ENCODE measurements at regions not wholly inside any gene's neighbourhood (a gene's known extent, or its start where the extent isn't known, plus 50 kb on each side); places are given as distances from the start of the nearest gene placed in this dataset.
"Not testable (repeated sequence)": the region's sequence is repeated elsewhere in the genome, so short reads cannot be mapped to it uniquely, and the experiment has no call there.

DNA sequence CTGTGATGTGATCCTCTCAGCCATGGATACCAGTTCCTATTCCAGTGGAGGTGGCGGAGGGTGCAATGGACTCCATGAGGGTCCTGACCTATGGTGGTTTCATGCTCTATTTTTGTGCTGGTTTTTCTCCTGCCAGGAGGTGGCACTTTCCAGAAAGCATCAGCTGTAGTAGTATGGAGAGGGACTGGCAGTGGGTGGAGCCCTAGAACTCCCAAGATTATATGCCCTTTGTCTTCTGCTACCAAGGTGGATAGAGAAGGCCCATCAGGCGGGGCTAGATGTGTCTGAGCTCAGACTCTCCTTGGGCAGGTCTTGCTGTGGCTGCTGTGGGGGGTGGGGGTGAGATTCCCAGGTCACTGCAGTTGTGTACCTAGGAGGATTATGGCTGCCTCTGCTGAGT, 104.5 kb upstream of the S1PR3 start:
- not testable (repeated sequence) for DNase-seq

- DNase-seq: no peak
Observed at GRCh38 chr9:88889386-88889785, 101.9 kb upstream of the S1PR3 start.

DNA sequence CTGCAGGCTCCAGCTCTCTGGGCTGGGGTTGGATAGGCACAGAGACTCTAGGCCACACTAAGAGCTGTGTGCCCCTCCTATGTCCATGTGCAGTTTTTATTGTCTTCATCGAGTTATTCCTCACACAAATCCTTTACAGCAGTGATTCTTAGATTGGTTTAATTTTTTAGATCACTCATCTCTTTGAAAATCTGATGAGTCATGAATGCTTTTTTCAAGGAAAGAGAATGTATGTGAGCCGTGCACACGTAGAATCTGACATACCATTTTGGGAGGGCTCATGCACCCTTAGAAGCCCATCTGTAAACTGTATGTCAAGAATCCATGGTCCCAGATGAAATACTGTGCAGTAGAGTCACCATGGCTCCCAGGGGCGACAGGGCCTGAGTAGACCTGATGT, 100.7 kb upstream of the S1PR3 start:
- no peak for DNase-seq

DNA sequence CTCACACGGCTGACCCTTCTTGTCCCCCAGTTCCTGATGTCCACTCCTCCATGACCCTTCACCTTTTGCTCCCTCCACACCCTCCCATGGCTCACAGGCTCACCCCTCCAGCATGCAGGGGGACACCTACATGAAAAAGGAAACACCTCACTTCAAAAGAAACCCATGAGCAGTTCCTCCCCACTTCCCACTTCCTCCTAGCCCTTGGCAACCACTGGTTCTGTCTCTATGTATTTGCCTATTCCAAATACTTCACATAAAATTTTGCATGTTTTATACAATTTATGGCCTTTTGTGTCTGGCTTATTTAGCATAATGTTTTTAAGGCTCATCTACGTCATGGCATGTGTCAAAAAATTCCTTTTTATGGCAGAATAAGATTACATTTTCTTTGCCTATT, 100.2 kb upstream of the S1PR3 start:
- no peak for DNase-seq

DNA sequence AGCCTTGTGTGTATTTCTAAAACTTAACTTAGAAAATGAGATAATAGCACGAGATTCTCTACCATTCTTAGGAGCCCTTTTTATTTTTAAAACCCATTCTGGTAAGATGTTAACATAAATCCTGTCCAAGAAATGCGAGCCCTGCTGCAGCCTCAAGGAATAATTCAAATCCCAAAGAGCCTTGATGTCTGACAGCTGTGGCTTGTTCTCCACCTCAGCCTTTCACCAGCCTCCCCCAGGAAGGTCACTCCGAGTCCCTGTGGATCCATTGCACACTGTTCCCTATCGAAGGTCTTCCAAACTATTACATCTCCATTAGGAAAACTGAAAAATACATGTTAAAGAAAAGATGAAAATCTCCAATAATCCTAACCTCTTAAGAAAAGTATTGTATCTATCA, 98.5 kb upstream of the S1PR3 start:
- no peak for DNase-seq

- no peak for DNase-seq
Observed at GRCh38 chr9:88897081-88897480, 94.2 kb upstream of the S1PR3 start.

DNA sequence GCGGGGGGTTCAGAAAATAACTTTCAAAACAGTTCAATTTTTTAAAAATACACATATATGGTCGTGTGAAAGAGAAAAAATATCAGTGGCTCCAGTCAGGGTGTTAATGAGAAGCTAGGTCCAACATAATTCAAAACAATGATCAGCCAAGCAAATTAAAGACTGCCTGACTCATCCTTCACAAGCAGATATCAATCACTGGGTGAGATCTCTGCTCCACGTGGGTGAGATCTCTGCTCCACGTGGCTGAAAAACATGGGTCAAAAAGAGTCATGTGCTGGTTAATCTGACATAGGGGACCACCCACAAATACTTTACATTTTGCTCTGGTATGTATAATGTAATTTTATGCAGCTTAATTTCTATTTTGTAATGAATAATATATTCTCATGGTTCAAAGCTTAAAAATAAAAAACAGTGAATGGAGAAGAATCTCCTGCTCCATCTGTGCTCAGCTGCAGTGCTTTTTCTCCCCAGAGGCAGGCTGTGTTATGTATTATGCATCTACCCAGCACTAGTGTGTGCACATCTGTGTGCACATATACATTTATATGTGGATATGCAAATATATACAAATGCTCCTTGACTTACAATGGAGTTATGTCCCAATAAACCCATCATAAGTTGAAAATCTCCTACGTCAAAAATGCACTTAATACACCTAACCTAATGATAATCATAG, 93.1 kb upstream of the S1PR3 start:
- DNase-seq: no peak

- no peak for DNase-seq
Observed at GRCh38 chr9:88905506-88905905, 85.8 kb upstream of the S1PR3 start.

GRCh38 chr9:88915916-88916315, 75.4 kb upstream of the S1PR3 start:
- DNase-seq: no peak

DNA sequence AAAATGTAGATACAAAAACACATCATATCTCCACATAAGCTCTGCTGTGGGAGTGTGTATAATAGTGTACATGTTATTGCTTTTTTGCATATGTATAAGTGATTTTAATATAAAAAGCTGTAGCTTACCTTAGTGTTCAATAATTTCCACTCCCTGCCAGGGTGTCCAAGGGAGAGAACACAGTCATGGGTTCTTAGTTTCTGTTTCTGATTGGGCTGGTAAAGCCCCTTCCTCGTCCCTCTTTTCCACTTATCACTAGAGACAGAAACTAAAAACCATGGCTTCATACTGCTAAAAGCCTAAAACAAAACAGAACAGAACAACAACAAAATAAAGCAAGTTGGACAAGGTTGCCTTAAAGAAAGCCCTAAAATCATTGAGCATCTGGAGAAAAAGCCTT, 74.4 kb upstream of the S1PR3 start:
- DNase-seq: no peak

- no peak for DNase-seq
Observed at GRCh38 chr9:88917375-88917774, 73.9 kb upstream of the S1PR3 start.

DNA sequence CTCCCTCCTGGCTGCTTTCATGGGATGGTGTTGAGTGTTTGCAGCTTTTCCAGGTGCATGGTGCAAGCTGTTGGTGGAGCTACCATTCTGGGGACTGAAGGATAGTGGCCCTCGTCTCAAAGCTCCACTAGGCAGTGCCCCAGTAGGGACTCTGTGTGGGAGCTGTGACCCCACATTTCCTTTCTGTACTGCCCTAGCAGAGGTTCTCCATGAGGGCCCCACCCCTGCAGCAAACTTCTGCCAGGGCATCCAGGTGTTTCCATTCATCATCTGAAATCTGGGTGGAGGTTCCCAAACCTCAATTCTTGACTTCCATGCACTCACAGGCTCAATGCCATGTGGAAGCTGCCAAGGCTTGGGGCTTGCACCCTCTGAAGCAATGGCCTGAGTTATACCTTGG, 72.7 kb upstream of the S1PR3 start:
- DNase-seq: not testable (repeated sequence)

GRCh38 chr9:88920645-88921044, 70.6 kb upstream of the S1PR3 start:
- DNase-seq: no peak

DNA sequence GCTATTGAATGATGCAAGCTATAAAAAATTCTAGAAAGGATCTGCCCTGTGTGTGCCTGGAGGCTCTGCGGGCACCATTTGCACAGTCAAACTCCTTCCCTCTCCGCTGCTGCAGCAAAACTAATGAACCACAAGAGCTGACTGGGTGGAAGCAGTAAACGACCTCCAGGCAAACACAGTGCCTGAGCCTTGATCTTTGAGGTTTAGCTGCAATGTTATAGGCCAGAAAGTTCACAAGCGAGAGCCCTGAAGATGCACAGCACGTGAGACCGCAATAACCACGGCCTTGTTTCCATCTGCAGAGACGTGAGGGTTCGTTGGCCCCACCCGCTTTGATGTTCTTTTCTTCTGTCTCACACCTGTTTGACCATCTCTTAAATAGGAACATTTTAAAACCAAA, 69.2 kb upstream of the S1PR3 start:
- peak; percentile 43 to 55 for DNase-seq

DNA sequence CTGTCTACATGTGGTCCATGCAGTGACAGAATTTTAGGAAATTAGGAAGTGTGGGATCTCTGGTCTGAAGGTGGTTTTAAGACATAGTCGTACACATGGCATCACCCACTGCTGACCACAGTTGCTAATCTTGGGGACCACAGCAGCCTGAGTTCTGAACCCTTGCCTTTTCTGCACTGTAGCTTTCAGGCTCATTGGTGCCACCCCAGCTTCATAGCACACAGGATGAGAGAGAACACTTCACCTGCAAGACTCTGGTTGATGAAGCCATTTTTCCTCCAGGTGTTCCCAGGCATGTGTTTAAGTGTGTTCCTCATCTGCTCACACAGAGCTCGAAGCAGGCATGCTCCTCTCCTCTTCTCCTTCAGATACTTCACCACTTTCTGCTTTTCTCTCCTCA, 68.2 kb upstream of the S1PR3 start:
- DNase-seq: no peak

- DNase-seq: peak; percentile 33 to 76
Observed at GRCh38 chr9:88923653-88924288, 67.5 kb upstream of the S1PR3 start.

DNA sequence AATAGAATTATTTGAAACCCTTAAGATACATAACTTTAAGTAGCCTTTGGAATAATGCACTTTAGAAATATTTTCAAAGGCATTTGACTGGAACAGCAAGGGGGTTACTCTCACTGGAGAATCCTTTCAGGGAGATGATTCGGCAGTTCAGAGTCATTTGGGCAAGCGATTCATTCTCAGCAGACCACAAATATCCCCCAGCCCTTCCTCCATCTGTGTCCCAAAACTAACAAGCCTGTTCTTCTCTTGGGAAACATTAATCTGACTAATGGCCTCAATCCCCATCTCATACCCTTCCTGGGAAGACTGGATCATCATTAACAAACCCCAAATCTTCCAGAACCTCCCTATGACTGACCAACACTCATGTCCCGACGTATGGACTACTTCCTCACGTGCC, 65.8 kb upstream of the S1PR3 start:
- no peak for DNase-seq

DNA sequence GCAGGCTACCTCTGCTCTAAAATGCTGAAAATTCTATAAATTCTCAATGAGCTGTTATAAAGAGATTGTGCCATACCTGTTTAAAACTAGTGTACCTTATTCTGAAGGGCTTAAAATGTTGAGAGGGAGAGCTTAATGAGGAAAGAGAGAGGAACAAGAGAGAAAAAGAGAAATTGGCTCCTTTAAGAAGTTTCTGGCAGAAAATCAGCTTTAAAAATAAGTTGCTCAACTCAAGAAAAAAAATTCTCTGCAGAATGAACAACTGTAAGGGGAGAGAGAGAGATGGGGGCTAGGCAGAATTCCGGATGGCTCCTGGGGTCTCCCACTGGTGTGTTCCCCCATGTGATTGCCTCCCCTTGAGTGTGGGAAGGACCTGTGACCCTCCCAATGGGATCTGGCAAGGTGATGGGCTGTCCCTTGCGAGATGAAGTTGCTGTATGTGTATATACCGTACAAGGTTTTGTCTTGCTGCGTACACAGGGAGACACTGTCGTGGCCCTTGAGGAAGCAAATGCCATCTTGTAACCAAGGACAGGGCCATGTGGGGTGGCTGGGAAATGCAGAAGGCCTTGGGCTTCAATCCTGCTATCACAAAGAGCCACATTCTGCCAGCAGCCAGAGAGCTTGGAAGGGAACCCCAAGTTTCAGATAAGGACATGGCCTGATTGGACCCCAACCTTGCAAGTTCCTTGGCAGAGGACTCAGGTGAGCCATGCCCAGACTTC, 64.3 kb upstream of the S1PR3 start:
- DNase-seq: no peak

- peak in 1 of 2 donors; percentile 7 for DNase-seq
Observed at GRCh38 chr9:88927510-88927909, 63.8 kb upstream of the S1PR3 start.

DNA sequence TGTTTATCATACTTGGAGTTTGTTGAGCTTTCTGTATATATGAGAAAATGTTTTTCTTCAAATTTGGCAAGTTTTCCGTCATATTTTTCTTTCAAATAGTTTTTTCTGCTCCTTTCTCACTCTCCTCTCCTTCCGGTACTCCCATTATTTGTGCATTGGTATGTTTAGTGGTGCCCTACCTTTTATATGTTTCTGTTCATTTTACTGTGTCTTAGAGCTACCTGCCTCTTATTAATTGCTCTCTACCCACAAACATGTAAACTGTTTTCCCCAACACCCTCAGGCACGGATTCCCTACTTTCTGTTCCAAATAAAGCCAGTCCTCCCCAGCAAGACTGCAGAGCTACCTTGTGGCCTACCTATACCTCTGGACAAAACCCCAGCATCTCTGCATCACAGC, 60.6 kb upstream of the S1PR3 start:
- no peak for DNase-seq

DNA sequence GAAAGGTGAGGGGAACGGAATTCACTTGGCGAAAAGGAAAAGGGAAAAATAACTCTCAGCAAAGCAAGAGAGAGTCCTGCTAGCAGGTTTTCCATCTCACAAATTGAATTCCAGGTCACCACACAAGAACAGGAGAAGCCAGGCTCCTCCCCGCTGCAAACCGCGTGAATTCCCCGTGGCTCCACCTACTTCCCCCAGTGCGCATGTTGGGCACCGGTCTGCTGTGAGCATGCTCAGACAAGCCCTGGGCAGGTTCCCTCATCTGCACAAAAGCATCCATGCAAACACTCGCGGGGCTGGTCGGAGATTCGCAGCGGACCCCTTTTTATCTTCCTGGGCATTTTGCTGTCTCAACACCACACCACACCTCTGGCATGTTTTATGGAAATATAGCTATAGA, 58.5 kb upstream of the S1PR3 start:
- no peak for DNase-seq

DNA sequence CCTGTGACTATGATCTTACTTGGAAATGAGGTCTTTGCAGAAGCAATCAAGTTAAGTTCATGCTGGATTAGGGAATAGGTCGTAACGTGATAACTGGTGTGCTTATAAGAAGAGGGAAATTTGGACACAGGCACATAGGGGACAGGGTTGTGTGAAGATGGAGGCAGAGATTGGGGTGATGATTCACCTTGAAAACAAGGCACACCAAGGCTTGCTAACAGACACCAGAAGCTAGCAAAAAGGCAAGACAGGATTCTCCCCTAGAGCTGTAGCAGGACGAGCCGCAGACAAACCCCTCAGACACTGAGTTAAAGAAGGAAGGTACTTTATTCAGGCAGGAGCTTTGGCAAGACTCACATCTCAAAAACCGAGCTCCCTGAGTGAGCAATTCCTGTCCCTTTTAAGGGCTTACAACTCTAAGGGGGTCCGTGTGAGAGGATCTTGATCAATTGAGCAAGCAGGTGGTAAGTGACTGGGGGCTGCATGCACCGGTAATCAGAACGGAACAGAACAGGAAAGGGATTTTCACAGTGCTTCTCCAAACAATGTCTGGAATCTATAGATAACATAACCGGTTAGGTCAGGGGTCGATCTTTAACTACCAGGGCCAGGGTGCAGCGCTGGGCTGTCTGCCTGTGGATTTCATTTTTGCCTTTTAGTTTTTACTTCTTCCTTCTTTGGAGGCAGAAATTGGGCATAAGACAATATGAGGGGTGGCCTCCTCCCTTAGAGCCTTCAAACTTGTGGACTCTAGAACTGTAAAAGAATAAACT, 57.5 kb upstream of the S1PR3 start:
- DNase-seq: no peak

DNA sequence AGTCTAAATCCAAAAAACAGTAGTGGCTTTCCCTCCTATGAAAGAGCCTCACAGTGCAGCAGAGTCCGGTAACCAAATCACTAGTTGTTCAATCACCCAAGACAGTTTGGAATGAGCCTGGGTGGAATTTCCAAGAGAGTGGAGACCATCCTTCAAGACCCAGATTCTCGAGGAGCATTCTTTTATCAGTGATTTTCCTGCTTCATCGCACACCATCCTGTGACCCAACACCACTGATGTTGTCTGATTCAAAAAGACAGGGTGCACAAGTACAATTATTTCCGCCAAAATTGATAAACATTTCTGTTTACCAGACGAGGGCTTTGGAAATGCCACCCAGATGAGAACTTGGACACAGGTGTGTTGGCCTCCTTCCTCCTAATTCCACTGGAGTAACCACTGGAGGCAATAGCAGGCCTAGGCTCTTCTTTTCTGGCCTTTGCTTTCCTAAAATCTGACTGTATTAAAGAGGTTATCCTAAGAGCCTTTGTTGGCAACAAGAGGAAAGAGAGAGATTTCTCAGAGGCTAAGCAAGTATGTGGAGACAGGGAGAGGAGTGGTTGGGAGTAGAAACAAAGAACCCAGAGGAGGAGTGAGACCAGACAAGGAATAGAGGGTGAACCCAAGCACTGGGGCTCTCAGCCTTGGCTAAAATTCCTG, 56.3 kb upstream of the S1PR3 start:
- DNase-seq: no peak
